SIG-M5 treated with dmso at 0.1 percent for 504 hours (cell line): ENCODE measurements at regions not wholly inside any gene's neighbourhood (a gene's known extent, or its start where the extent isn't known, plus 50 kb on each side); places are given as distances from the start of the nearest gene placed in this dataset.

ENCODE experiments used
- DNase-seq: peaks from one replicate; lab custom pipeline; 2025; ENCODE audit not compliant: unreplicated experiment; lab: John Stamatoyannopoulos, UW

DNA sequence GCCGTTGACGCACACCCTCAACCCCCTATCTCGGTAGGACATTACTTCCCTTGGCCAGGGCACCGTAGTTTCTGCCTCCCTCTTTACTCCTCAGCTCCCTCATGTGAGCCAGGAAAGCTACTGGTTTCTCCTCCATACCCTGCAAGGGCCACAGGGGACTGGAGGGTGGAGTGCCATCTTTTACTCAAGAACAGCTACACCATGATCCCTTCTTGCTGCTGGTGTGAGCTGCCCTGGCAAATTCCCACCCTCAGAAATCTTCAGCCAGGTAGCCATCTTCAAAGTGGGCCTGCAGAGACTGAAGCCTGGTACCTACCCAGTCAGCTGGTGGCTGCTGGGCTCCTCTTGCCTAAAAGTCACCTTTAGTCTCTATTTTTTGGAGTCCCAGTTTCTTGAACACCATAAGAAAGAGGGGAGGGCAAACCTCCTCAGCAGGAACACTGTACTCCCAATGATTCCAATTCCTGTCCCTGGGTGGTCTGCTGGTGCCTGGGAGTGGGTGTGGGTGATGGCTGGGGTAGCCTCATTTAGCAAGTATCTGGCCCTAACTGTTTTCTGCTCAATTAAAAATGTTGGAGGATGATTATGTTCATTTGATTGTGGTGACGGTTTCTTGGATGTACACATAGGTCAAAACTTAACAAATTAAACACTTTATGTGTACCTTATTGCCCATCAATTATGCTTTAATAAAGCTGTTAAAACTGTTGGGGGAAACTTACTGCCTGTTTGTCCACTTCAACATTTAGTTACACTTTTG, 105.0 kb upstream of the NPY start:
- DNase-seq, result no peak

DNA sequence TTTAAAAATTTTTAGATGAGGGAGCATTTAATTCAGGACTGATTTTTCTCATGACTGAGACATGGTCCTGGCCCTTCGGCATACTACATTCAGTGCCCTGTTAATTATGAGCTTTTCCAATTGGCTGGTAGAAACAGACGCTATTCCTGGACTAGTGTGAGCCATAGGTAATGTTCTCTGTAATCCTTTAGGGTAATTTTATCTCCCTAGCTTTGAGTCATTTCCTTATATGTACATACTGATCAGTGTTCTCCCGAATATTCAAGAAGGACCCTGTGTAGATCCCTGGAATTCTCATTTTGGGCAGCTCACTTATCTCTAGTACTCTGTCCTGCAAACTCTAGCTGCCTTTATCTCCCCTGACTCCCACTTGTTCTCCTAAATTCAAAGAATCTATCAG, 92.6 kb upstream of the NPY start:
- DNase-seq, result no peak

DNA sequence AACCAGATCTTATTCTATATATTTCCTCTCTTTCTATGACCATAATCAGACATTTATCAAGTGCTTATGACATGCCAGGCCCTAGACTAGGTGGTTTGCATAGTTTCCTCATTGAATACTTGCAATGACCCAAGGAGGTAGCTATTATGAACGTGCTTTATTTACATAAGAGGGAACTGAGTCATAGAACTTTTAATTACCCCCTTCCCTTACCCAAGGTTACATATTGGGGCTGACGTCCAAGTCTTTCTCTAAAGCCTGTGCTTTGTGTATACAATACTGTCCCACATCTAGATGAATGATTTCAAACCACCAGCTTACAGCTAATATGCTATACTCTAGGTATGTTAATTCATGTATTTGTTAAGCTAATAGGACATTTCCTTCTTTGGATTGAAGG, 91.9 kb upstream of the NPY start:
- no peak for DNase-seq

DNA sequence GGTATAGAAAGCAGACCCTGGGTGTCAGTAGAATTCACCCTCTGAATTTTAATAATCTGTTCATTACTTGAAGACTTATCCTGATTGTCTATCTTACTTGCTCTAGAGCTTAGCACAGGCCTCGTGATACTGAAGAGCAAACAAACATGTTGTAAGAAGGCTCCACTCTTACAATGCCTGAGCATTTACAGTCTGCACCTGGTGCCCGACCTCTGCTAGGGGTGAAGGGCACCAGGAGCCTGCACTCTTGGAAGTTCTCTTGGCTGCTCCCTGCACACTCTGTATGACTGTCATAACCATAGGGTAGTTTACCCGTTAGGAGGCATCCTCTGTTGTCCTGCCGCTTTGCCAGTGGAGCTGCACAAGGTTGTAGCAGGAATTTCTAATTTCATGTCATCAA, 91.3 kb upstream of the NPY start:
- DNase-seq, result no peak

DNA sequence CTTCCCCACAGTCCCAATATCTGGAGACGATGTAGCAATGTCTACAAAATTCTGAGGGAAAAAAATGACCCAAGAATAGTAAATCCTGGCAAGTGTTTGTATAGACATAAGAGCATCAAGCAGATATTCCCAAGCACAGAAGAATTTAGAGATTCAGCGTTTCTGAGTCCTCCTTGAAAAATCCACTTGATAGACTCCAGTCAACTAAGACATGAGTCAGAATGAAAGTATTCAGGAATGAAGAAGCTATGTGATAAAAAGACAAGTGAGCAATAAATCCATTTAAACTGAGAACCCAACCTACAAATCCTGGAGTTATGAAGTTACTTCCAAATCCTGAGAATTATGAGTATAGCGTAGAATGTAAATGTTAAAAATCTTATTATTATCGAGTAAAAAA, 86.1 kb upstream of the NPY start:
- DNase-seq, result no peak

DNA sequence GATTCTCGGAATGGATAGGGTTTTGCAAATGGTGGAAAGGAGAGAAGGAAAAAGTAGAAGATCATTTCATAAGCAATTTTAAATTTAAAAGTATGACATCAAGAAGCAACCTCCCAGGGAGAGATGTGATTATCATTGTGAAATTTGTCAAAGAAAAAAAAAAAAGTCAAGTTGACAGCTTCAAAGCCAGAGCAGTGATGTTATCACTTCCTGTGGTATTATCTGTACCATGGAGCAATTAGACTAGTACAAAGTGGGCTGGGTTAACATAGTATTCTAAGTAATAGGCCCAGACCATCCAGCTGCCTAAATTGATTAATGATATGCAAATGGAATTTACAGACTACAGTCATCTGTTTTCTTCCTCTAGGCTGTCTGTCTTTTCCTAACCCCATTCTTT, 84.0 kb upstream of the NPY start:
- DNase-seq, result no peak

DNA sequence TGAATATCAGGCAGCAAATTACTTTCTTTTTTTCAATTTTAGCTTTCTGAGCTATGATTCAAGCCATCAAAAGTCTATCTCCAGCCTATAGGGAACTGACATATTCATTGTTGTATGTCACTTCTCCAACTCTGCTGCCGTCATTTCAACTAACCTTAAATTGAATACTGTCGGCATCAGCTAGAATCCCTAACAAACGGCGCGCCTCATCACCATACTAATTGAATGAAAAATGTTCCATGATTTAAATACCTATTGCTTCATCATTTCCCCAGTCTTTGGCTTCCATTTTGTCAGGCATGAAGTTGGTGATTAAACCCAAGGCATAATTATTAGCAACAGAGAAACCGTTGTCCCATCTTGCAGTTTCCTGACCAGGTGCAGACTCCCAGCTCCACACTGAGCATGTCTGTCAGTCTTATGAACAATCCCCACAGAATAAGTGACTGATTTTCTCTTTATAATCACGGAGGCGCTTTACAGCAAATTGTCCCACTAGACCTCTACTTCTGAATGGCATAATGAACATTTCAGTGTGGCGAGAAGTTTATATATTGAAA, 83.5 kb upstream of the NPY start:
- no peak for DNase-seq

DNA sequence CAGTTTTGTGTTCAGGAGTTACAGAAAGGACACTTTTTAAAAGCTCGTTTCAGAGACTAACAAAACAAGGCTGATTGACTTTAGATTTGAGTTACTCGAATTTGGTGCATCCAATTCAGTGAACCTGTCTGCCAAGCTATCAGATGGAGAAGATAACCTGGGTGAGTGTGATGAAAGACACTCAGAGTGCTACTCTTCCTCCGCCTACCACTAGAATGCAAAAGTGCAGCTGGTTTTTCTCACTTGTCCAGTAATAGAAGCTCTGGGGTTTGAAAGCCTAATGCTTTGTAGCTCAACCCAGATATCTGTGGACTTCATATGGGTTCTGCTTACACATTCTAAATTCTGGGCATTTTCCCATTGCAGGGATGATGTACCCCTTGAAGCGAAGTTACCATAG, 82.8 kb upstream of the NPY start:
- no peak for DNase-seq

DNA sequence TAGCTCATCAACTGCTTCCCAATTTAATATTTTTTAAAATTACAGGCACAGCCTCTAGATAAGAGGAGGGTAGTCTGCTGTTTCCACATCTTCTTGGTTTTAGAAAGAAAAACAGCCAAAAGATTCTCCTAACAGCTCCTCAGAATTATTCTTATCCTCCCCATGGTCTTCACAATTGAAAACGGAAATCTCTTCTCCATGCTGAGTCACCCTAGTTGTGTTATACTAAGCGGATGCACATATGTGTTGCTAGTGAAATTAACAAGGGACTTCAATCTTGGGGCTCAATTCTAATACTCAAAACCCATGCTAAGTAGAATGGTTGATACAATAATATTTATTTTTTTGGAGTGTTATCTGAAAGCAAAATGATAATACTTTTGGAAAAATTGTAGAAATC, 71.9 kb upstream of the NPY start:
- no peak for DNase-seq

DNA sequence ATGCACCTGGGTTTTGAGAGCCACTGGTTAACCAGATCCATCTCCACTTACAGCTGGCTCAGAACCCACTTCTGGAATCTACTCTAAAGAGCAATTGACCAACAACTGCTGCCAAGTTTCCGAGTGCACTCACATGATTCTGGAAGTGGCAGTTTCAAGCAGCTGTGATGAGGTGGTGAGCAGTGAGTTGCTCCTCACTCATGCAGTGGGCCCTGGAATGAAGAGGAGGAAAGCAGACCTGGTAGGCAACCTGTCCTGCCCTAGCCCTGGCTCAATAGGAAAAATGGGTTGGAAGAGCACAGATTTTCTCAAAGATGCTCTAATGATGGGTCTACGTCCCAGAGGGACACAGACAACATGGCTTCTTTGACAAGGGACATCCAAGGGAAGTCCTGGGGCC, 70.7 kb upstream of the NPY start:
- DNase-seq, result no peak

DNA sequence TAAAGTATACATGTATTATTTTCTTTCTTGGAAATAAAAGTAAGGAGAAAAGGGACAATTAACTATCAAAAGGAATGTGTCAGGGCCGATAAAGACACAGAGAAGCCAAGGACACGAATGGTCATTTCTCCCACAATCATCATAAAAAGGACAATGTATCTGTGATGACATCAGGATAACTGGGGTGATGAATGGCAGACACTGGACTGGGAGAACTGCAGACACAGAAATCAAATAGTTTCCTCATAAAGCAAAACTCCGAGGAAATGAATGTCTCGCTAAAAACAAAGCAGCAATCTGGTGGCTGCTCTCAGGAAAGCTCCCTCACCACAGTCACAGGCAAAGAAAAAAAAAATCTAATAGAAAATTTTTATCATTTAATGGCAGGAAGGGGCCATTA, 69.3 kb upstream of the NPY start:
- no peak for DNase-seq

DNA sequence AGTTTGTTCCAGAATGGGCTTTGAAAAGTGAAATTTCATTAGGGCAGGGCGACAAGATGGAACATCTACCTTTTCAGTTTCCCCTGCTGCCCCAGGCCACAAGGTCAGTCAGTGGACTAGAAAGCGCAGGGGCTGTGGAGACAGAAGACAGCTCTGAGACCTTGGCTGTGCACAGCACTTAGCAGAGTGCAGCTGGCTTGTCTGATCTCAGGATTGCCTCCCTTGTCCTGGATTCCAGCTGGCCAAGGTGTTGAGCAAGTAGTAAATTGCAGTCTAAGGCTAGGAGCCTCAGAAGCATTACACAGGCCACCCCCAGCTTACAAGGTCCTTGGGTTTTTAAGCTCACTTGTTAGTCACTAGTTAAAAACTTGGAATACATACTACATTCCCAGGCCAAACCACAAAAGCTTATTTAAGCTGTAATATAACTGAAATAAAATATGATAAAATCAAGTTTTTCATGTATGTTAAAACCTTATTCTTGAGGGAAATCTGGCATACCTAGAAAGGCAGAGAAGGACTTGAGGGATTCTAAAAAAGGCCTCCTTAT, 67.3 kb upstream of the NPY start:
- no peak for DNase-seq

DNA sequence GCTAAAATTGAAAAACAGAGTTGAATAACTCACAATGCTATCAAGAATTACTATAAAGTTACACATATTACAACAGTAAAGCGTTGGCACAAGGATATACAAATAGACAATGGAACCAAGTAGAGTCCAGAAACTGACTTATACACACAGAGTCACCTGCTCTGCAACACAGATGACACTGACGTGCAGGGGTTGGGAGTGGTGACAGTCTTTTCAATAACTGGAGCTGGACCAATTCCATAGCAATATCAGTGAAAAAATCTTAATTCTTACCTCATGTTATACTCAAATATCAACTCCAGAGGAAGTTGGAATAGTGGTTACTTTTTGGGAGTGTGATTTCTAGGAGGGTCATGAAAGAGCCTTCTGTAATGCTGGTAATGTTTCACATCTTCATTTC, 62.5 kb upstream of the NPY start:
- DNase-seq, result no peak

DNA sequence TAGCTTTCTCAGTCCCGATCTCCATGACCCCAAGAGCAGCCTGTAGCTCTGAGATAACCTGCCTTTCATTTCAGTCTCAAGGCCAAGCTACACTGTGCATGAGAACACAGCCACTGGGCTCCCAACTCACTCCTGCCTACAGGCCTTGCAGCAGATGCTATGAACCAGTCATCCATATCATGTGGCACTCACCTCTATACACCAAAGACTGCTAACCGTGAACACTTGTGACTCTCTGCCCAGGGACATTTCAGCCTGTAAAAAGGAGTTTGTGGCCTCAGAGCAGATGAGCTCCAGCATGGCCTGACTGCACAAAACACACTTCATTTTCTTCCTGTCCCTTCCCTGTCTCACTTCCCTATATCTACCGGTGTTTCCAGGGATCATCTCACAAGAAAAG, 56.9 kb upstream of the NPY start:
- no peak for DNase-seq

DNA sequence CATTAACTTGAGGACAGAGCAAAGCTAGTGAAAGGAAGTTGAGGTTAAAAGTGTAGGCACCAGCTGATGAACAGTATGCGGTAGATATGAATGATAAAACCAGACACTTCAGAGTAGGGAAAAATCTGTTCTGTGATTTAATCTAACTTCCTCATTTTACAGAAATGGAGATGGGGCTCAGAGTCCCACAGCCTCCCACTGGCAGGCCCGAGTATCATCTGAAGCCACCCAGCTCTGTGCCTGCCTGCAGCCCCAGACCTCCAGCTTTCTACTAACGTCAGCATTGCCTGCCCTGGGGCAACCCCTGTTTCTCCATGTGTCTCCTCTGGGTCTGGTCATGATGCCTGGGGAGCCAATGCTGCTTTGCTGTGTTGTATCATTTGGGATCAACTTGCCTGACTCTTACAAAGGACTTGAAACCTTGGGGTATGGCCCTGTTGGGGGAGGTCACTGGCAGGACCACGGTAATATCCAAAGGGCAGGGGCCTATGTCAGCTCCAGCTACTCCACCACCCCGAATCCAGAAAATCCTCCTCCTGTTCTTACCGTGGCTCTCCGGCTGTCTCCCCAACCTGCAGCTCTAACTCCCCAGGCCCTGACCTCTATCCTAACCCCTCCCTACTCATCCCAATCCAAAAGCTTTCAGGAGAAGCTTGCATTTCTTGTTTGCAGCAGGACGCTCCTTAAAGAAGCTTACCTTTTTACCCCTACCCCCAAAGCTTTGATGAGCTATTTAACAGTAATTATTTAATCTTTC, 56.2 kb upstream of the NPY start:
- DNase-seq, result no peak

DNA sequence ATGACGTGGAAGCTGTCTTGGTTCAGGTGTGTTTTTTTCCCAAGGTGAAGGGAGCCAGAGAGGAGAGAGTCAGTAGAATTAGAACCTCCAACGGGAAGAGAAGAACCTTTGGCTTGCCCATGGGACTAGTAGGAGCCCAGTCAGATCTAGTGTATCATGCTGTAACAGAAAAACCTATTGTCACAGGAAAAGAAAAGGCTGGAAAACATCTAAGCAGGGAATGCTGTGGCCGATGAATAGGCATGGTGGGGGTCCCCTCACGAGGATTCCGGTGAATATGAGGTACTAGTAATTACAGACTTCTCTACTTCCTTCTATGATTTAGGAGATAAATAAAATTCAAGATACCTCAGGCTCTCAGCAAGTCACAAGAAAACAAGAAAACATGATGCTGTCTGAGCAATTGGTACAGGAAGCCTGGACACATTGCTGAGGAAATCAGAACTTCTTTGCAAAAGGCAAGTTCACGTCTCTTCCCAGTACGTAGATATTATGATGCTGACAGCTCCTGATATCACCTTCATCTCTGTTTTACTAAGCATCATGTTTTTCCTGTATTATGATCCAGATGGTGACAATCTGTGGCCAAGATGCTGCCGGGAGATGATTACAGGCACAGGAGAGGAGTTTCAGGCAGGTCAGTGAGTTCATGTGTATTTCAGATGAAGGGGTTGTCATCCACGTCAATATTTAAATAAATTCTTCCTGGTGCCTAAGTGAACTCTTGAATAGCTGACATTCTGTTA, 54.3 kb upstream of the NPY start:
- DNase-seq, result no peak

DNA sequence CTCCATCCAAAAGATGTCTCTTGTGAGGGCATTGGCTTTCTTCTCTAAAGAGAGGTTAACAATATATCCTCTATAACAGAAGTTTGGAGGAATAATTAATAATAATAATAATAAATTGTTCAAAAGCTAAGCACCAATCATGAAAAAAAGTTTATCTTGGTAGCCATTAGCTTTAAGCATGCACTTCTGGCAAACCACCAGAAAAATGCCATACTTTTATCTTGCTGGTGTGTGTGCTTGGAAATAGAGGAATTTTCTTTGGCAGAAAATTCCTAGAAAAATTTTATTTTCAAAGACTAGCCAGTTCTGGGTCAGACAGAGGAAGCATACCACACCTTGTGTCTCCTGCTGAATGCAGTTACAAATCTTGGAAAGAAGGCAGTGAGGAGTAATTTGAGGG, 52.5 kb upstream of the NPY start:
- no peak for DNase-seq

DNA sequence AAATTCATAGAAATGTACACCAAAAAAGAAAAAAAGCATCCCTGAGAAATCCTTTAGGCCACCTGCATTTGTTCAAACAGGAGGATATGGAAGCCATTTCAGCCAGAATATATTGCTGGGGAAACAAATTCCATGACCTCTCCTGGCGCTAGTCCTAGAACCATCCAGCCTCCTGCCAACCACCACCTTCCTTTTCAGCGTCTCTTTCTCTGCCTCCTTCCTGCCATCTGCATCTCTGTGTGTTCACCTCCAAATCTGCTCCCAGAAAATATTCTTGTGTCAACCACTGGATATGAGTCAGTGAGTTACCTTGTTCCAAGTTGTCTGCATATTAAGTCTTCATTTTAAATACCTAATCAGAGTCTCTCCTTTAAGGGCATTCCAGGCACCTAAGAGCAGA, 50.6 kb upstream of the NPY start:
- no peak for DNase-seq
